Panc1 (cell line): ENCODE measurements at regions not wholly inside any gene's neighbourhood (a gene's known extent, or its start where the extent isn't known, plus 50 kb on each side); places are given as distances from the start of the nearest gene placed in this dataset.

Experiments
- ATAC-seq: fragments of 200-7000 bp; cut with Tn5 transposase; 2 replicates; pipeline ENCODE4 v1.9.1; 2020; ENCODE audit warnings: mild to moderate bottlenecking, moderate library complexity
- BruUV-seq: library from RNA; stranded (reverse); fragments of 400-500 nt; replicated peaks from 2 replicates; lab custom pipeline; 2021; lab: Mats Ljungman, UMichigan
- CTCF ChIA-PET: fragments of 300-600 bp; sonication (Branson Sonifier 250); formaldehyde crosslinking; loops from one replicate; lab custom pipeline; 2022; ENCODE audit warnings: antibody characterized with exemption; lab: Charles Lee
- POLR2A ChIA-PET: fragments of 300-600 bp; sonication (Branson Sonifier 250); formaldehyde crosslinking; loops from one replicate; lab custom pipeline; 2022; ENCODE audit warnings: antibody characterized with exemption; lab: Charles Lee
- DNase-seq: peaks from one replicate; pipeline ENCODE4 v3.0.0-alpha.2; 2010; ENCODE audit warnings: low read depth, low spot score
- H3K27ac ChIP-seq: 2 replicates; pipeline ENCODE4 v1.5.1; 2011; ENCODE audit warnings: mild to moderate bottlenecking, low read length, inconsistent platforms
- H3K27me3 ChIP-seq: fragments of 200-500 bp; sonication (Bioruptor generic); 2 replicates; pipeline ENCODE4 v1.6.0; 2014; ENCODE audit warnings: low read length, inconsistent platforms; ENCODE audit not compliant: control insufficient read depth, insufficient read depth
- H3K36me3 ChIP-seq: fragments of 200-500 bp; sonication (Bioruptor generic); 2 replicates; pipeline ENCODE4 v1.5.1; 2014; ENCODE audit warnings: inconsistent platforms, mild to moderate bottlenecking, low read length, moderate library complexity; ENCODE audit not compliant: control insufficient read depth, insufficient read depth
- H3K4me1 ChIP-seq: 2 replicates; pipeline ENCODE4 v1.5.1; 2011; ENCODE audit warnings: inconsistent platforms, mild to moderate bottlenecking, low read length, moderate library complexity; ENCODE audit not compliant: control insufficient read depth, insufficient read depth
- H3K4me3 ChIP-seq, 2 experiments: 2 replicates each; pipeline ENCODE4 v1.5.1; 2011 to 2012; ENCODE audit warnings: low read depth in 2 of 2, low read length in 2 of 2, mild to moderate bottlenecking in 2 of 2, inconsistent platforms in 1 of 2, moderate library complexity in 1 of 2
- H3K9me3 ChIP-seq: fragments of 200-500 bp; sonication (Bioruptor generic); 2 replicates; pipeline ENCODE4 v1.5.1; 2014; ENCODE audit warnings: low read depth, mild to moderate bottlenecking, inconsistent platforms, low read length, moderate library complexity; ENCODE audit not compliant: control insufficient read depth, insufficient read depth
- POLR2AphosphoS5 ChIP-seq: IDR thresholded peaks from 2 replicates; pipeline ENCODE4 v1.6.1; 2012; ENCODE audit warnings: mild to moderate bottlenecking, low read depth, low read length, moderate library complexity
- REST ChIP-seq, 2 experiments: IDR thresholded peaks; 2 replicates each; pipeline ENCODE4 v1.6.1; 2011 to 2012; ENCODE audit warnings: low read depth in 2 of 2, control low read depth in 1 of 2, low read length in 1 of 2, mild to moderate bottlenecking in 1 of 2, moderate library complexity in 1 of 2; ENCODE audit not compliant: insufficient read depth in 1 of 2
- SIN3A ChIP-seq: IDR thresholded peaks from 2 replicates; pipeline ENCODE4 v1.6.1; 2012; ENCODE audit warnings: low read depth, mild to moderate bottlenecking, low read length, moderate library complexity, borderline replicate concordance; ENCODE audit not compliant: insufficient read depth
- TCF7L2 ChIP-seq: IDR thresholded peaks from 2 replicates; pipeline ENCODE4 v1.6.1; 2011; ENCODE audit warnings: mild to moderate bottlenecking, low read depth, low read length, inconsistent platforms
- in situ Hi-C: cut with HindIII; loops from 2 replicates; pipeline ENCODE4 v1.10.0; 2016; ENCODE audit warnings: low sequenced_read_pairs, low pct_unique_long_range_greater_than_20kb
- intact Hi-C: fragments of 100-400 bp; cut with micrococcal nuclease; formaldehyde crosslinking; loops from one replicate; pipeline ENCODE4 v1.10.0; 2022; ENCODE audit not compliant: unreplicated experiment
- TF ChIP-seq, protein P1 (sequence below): fragments of 450-650 bp; IDR thresholded peaks from 2 replicates; pipeline ENCODE4 v1.5.1; 2017; ENCODE audit warnings: mild to moderate bottlenecking

GRCh38 chrX:78213331-78213730 lies 73.9 kb upstream of the TAF9B start:
- no peak for TF ChIP-seq REST (IDR thresholded peaks at IDR 0.05; ENCODE audit: insufficient read depth in 1 of 2, low read depth in 2 of 2, low read length in 1 of 2)
- no peak for TF ChIP-seq TCF7L2
- TF ChIP-seq SIN3A: no peak
- TF ChIP-seq, protein P1, sequence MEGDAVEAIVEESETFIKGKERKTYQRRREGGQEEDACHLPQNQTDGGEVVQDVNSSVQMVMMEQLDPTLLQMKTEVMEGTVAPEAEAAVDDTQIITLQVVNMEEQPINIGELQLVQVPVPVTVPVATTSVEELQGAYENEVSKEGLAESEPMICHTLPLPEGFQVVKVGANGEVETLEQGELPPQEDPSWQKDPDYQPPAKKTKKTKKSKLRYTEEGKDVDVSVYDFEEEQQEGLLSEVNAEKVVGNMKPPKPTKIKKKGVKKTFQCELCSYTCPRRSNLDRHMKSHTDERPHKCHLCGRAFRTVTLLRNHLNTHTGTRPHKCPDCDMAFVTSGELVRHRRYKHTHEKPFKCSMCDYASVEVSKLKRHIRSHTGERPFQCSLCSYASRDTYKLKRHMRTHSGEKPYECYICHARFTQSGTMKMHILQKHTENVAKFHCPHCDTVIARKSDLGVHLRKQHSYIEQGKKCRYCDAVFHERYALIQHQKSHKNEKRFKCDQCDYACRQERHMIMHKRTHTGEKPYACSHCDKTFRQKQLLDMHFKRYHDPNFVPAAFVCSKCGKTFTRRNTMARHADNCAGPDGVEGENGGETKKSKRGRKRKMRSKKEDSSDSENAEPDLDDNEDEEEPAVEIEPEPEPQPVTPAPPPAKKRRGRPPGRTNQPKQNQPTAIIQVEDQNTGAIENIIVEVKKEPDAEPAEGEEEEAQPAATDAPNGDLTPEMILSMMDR: no peak
- TF ChIP-seq POLR2AphosphoS5: no peak
- Histone ChIP-seq H3K27me3 (no peaks in the 10 kb centered on the region), H3K27ac (no peak overlapping the region), H3K36me3 (no peaks in the 10 kb centered on the region), H3K4me3 (no peak overlapping the region), H3K4me1 (no peaks in the 10 kb centered on the region), H3K9me3 (no peaks in the 10 kb centered on the region)
- in situ Hi-C loops (no loop called here), intact Hi-C loops (no loop called here)
- POLR2A ChIA-PET: no interaction called here
- BruUV-seq: no TSS peak
- CTCF ChIA-PET: no interaction called here
- ATAC-seq (no peak), DNase-seq (no peak)

DNA sequence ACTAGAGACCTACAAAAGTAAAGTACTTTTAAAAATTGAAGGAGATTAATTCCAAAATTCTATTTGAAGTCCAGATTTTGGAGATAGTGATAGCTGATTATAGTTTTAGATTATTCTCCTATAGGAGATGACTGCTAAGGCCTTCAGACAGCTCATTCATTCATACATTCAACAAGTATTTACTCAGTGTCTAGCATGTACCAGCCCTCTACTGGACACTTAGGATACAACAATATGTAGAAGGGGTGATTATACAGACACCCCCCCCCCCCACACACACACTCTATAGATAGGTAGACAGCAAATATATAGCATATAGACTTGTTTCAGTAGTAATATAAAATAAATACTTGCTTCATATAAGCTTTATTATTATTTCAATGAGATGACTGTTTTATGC lies 60.4 kb upstream of the TAF9B start:
- no TSS peak for BruUV-seq
- TF ChIP-seq, protein P1: peak; percentile 41; the same call in 1 of the 2 replicates
- no peak for TF ChIP-seq TCF7L2
- no peak for TF ChIP-seq POLR2AphosphoS5
- TF ChIP-seq REST (IDR thresholded peaks at IDR 0.05; ENCODE audit: insufficient read depth in 1 of 2, low read depth in 2 of 2, low read length in 1 of 2): no peak
- CTCF ChIA-PET: interaction anchor here (0.6 kb wide), 3 partner anchors 47 to 1921 kb away, joined by 4 to 11 read pairs (median 8); no protein-coding TSS in a partner anchor
- in situ Hi-C loops: no loop called here
- H3K9me3 ChIP-seq: no peaks in the 10 kb centered on the region
- peak; percentile 78; the same call in 1 of the 2 replicates for ATAC-seq
- POLR2A ChIA-PET: no interaction called here
- no peaks in the 10 kb centered on the region for H3K36me3 ChIP-seq
- intact Hi-C loops: no loop called here
- DNase-seq: no peak
- H3K27me3 ChIP-seq: no peaks in the 10 kb centered on the region
- no peak overlapping the region for H3K27ac ChIP-seq
- H3K4me3 ChIP-seq: no peak overlapping the region
- no peaks in the 10 kb centered on the region for H3K4me1 ChIP-seq
